Fibroblast of lung (primary cell): ENCODE measurements at regions not wholly inside any gene's neighbourhood (a gene's known extent, or its start where the extent isn't known, plus 50 kb on each side); places are given as distances from the start of the nearest gene placed in this dataset.

ENCODE experiments used
- DNase-seq, 2 donors: peaks; one replicate each; pipeline versions ENCODE4 v3.0.0 to v3.0.0-alpha.2; 2010; ENCODE audit warnings: low read depth in 2 of 2
- H2AFZ ChIP-seq: 2 replicates; pipeline ENCODE4 v1.5.1; 2012; ENCODE audit warnings: low read length, control low read depth, inconsistent platforms
- H3K27ac ChIP-seq: 2 replicates; pipeline ENCODE4 v1.5.1; 2011; ENCODE audit warnings: low read length, control low read depth; ENCODE audit not compliant: insufficient read depth
- H3K27me3 ChIP-seq: 2 replicates; pipeline ENCODE4 v1.5.1; 2011; ENCODE audit warnings: mild to moderate bottlenecking, low read length; ENCODE audit not compliant: control insufficient read depth, insufficient read depth
- H3K36me3 ChIP-seq: 2 replicates; pipeline ENCODE4 v1.5.1; 2011; ENCODE audit warnings: low read length; ENCODE audit not compliant: control insufficient read depth, insufficient read depth
- H3K4me1 ChIP-seq: 2 replicates; pipeline ENCODE4 v1.5.1; 2011; ENCODE audit warnings: low read length; ENCODE audit not compliant: control insufficient read depth, insufficient read depth; ENCODE audit errors: extremely low read depth
- H3K4me2 ChIP-seq: 2 replicates; pipeline ENCODE4 v1.5.1; 2011; ENCODE audit warnings: low read length, control low read depth; ENCODE audit not compliant: insufficient read depth; ENCODE audit errors: extremely low read depth
- H3K4me3 ChIP-seq, 4 experiments: fragments of 200-600 bp in 1 of 4; sonication (generic) in 1 of 4; replicated peaks in 1 of 4; 2 replicates each; pipeline ENCODE4 v1.5.1; 2011 to 2016; ENCODE audit warnings: low read length in 4 of 4, low read depth in 3 of 4, mild to moderate bottlenecking in 3 of 4, control low read depth in 2 of 4, inconsistent platforms in 1 of 4, mixed read lengths in 1 of 4; ENCODE audit not compliant: insufficient read depth in 1 of 4; ENCODE audit errors: control extremely low read depth in 1 of 4
- H3K79me2 ChIP-seq: 2 replicates; pipeline ENCODE4 v1.5.1; 2012; ENCODE audit warnings: mild to moderate bottlenecking, low read length, inconsistent platforms; ENCODE audit not compliant: control insufficient read depth, insufficient read depth
- H3K9ac ChIP-seq: 2 replicates; pipeline ENCODE4 v1.5.1; 2011; ENCODE audit warnings: mild to moderate bottlenecking, low read length, control low read depth; ENCODE audit not compliant: insufficient read depth
- H3K9me3 ChIP-seq: 2 replicates; pipeline ENCODE4 v1.5.1; 2012; ENCODE audit warnings: low read depth, low read length; ENCODE audit not compliant: control insufficient read depth, insufficient read depth
- H4K20me1 ChIP-seq: 2 replicates; pipeline ENCODE4 v1.5.1; 2011; ENCODE audit warnings: low read length; ENCODE audit not compliant: control insufficient read depth, insufficient read depth; ENCODE audit errors: extremely low read depth
- EZH2 ChIP-seq: IDR thresholded peaks from 2 replicates; pipeline ENCODE4 v1.5.1; 2012; ENCODE audit warnings: low read length, control low read depth, mild to moderate bottlenecking; ENCODE audit errors: missing control alignments
- TF ChIP-seq, protein P1 (sequence below), 2 donors: IDR thresholded peaks in 1 of 2; conservative IDR thresholded peaks in 1 of 2; 1 replicate in 1 of 2; 2 replicates in 1 of 2; pipeline ENCODE4 v1.5.1; 2011 to 2012; ENCODE audit warnings: low read length in 2 of 2, control low read depth in 1 of 2, inconsistent platforms in 1 of 2, low read depth in 1 of 2, mild to moderate bottlenecking in 1 of 2

DNA sequence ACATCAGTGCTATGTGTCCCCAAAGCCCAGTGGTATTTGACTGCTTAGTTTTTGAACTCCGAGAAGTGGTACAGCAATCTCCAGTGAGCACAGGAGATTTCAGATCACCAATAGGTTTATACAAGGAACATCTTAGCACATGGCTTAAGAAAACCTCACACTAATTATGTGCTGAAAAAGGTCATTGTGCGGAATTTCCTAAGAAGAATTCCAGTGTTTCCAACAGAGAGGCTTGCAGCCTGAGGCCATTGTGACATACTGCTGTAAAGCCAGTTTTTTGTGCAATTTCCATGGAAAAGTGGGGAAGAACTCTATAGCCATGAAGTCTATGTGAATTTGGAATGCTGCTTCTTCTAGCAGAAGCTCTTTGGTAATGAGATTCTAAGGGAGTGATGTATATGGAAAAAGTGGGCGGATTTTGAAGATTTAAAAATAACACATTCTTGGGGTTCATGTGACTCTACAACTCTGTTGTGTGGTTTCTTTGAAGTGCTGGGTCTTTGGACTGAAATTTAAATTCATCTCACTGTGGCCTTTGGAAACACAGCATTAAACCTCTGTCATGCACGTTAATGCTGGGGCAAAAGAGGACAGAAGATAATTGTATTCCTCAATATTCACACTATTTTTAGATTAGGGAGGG is 110.5 kb upstream of the CD180 start:
- H2AFZ ChIP-seq = no peak overlapping the region

DNA sequence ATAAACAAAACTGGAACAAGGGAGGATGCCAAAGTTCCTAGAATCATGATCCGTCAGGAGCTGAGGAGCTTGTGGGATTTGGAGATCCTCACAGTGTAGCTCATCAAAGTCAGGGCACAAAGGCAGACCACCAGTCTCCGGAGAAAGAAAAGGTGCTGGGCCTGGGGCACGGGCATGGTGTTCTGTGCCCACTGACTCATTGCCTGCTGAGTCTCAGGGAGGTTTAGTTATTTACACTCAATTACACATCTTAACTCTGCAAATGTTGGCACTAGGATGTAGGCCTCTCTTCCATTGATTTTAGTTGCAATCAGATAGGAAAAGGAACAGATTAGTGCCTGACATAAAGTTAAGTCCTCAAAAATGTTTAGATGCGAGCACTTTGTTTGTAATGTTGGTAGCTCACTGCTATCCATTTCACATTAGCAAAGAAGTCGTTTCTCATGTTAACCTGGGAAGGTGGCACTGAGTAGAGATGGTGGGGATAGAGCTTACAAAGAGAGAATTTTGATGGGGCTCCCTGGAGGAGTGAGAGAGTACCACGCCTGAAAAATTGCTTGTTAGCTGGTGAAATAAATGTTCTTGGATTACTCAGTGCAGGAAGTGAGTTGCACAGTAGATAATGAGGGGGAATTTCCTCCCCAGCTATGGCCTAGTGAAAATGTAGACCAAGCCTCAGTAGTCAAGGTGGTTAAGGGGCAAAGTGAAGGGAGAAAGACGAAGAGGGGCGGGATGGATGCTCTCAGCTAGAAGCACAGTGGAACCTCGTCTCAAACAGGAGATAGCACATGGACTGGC is 109.5 kb upstream of the CD180 start:
- H3K27ac ChIP-seq = peak overlapping the region; percentile 19
- no peak overlapping the region for H2AFZ ChIP-seq

More for the DNA sequence above, 110.5 kb upstream of the CD180 start:
- Histone ChIP-seq H3K27ac (no peak overlapping the region), H3K79me2 (no peaks in the 10 kb centered on the region), H3K4me2 (no peak overlapping the region), H3K9ac (no peak overlapping the region), H3K36me3 (no peaks in the 10 kb centered on the region), H3K9me3 (no peaks in the 10 kb centered on the region), H3K27me3 (no peaks in the 10 kb centered on the region), H4K20me1 (no peaks in the 10 kb centered on the region), H3K4me1 (peaks cover 9% of the 10 kb centered on the region), H3K4me3 (no peak overlapping the region)
- peak in 1 of 2 donors; percentile 57 for DNase-seq
- TF ChIP-seq EZH2 = no peak
- TF ChIP-seq, protein P1, sequence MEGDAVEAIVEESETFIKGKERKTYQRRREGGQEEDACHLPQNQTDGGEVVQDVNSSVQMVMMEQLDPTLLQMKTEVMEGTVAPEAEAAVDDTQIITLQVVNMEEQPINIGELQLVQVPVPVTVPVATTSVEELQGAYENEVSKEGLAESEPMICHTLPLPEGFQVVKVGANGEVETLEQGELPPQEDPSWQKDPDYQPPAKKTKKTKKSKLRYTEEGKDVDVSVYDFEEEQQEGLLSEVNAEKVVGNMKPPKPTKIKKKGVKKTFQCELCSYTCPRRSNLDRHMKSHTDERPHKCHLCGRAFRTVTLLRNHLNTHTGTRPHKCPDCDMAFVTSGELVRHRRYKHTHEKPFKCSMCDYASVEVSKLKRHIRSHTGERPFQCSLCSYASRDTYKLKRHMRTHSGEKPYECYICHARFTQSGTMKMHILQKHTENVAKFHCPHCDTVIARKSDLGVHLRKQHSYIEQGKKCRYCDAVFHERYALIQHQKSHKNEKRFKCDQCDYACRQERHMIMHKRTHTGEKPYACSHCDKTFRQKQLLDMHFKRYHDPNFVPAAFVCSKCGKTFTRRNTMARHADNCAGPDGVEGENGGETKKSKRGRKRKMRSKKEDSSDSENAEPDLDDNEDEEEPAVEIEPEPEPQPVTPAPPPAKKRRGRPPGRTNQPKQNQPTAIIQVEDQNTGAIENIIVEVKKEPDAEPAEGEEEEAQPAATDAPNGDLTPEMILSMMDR (conservative IDR thresholded peaks at IDR 0.05 in 1 of 2, IDR thresholded peaks at IDR 0.05 in 1 of 2; ENCODE audit: low read depth in 1 of 2, low read length in 2 of 2) = no peak

DNA sequence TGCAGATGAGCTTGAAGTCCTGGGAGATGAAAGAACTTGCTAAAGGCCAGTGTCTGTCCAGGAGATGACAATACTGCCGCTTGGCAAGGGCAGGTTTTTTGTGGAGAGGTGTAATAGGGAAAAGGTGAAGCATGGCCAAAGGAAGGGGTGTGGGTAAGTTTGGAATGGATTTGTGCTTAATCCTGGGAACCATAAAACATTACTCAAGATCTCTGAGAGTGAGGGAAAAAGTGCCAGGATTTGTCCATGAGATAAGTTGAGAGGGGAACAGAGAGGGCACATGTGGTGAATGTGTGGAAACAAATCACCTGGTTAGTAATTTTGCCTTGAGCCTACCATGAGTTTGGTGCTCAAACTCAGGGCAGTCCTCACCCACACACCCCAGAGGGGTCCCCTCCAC is 108.8 kb upstream of the CD180 start:
- peaks cover 17% of the 10 kb centered on the region for H3K4me1 ChIP-seq
- H3K27ac ChIP-seq = peak overlapping the region; percentile 19
- DNase-seq = peak in 1 of 2 donors; percentile 19

More for the DNA sequence above, 109.5 kb upstream of the CD180 start:
- Histone ChIP-seq H3K4me3 (no peak overlapping the region), H3K79me2 (no peaks in the 10 kb centered on the region), H3K27me3 (no peaks in the 10 kb centered on the region), H3K36me3 (no peaks in the 10 kb centered on the region), H3K4me2 (no peak overlapping the region), H3K4me1 (peaks cover 11% of the 10 kb centered on the region), H3K9ac (no peak overlapping the region), H3K9me3 (no peaks in the 10 kb centered on the region), H4K20me1 (no peaks in the 10 kb centered on the region)
- DNase-seq = peak in 1 of 2 donors; percentile 46
- TF ChIP-seq EZH2 = no peak
- TF ChIP-seq, protein P1 (conservative IDR thresholded peaks at IDR 0.05 in 1 of 2, IDR thresholded peaks at IDR 0.05 in 1 of 2; ENCODE audit: low read depth in 1 of 2, low read length in 2 of 2) = no peak

More for the DNA sequence above, 108.8 kb upstream of the CD180 start:
- Histone ChIP-seq H3K79me2 (no peaks in the 10 kb centered on the region), H3K4me2 (no peak overlapping the region), H4K20me1 (no peaks in the 10 kb centered on the region), H2AFZ (no peak overlapping the region), H3K36me3 (no peaks in the 10 kb centered on the region), H3K9ac (no peak overlapping the region), H3K27me3 (no peaks in the 10 kb centered on the region), H3K4me3 (no peak overlapping the region), H3K9me3 (no peaks in the 10 kb centered on the region)
- TF ChIP-seq, protein P1 (conservative IDR thresholded peaks at IDR 0.05 in 1 of 2, IDR thresholded peaks at IDR 0.05 in 1 of 2; ENCODE audit: low read depth in 1 of 2, low read length in 2 of 2) = no peak
- TF ChIP-seq EZH2 = no peak
